MV-4-11 (cell line): ENCODE measurements at regions not wholly inside any gene's neighbourhood (a gene's known extent, or its start where the extent isn't known, plus 50 kb on each side); places are given as distances from the start of the nearest gene placed in this dataset.

ENCODE experiments used
- DNase-seq: peaks from one replicate; lab custom pipeline; 2025; lab: John Stamatoyannopoulos, UW

DNA sequence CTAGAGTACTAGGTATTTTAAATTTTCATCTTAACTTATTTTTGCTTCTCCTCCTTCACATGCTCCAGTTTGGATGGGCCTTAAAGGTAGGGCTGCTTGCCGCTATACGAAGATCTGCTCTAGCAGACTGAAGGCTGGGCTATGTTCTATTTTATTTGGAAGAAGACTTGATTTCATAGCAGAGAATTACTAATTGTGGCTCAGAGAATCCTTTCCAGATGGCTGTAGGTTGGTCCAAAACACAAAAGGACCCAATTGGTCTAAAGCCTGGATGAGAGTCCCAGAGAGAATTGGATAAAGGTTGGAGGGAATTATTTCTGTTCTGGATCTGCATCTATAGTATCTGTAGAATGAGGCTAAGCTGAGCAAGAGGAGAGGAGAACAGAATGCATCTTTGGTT lies 719.4 kb upstream of the PTBP2 start:
- DNase-seq: no peak

DNA sequence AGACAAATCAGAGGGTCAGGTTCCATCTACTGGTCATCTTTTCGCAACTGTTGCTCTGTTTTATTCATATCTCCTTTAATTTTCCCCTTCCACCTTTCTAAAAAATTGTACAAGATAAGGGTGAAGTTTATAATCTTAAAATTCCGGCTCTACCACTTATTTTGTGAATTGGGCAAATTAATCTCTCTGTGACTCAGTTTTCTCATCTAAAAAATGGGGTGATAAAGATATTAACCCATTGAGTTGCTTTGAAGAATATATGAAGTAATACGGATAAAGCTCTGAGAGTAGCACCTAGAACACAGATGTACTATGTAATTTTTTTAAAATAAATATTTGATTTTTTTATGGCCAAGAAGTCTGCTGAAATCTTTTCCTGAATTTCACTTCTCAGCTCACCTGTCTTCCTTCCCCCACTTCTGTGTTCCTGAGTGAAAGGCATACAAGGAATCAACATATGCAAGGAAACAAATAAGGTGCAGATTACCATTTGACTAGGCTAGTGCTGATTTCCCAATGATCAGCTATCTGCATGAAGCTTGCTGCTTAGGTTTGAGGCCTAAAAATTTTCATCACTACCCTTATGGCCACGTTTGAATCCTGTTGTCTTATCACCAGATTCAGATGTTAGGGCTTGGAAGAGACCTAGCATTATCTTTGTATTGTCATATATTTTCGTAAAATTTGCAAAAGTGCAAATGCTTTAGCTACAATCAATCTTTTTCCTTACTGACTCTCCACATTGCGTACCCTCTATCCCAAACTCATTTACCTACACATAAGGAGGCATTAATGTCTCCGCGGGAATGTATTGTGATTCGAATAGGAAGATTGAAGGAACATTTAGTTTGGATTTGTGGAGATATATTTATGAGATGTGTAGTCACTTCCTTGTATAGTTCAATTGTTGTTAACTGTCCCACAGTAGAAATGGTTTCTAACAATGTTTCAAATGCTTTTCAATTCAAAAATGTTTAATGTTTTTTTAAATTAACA lies 718.3 kb upstream of the PTBP2 start:
- DNase-seq: no peak

DNA sequence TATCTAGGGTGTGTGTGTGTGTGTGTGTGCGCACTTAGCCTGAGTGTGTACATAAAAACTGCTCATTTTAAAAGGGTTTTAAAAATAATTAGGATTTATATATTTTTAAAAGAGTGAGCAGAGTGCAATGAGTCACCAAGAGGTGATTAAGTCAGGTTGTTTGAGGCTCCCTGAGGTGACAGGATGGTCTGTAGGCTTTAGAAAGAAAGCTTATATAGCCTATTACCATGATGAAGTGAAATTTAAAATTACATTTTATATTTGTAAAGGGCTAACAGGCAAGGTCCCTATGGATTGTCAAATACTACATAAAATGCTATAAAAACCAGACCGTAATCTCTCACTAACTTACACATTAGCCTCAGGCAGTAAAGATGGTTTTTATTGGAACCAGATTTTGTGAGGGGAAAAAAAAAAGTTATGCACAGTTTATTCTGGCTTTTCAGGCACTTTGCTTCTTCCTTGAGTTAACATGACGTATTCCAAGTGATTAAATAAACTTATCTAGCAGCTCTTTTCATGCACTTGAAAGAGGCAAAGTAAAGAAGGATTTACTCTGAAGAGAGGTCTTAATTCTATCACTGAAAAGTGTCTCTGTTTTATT lies 711.7 kb upstream of the PTBP2 start:
- no peak for DNase-seq

DNA sequence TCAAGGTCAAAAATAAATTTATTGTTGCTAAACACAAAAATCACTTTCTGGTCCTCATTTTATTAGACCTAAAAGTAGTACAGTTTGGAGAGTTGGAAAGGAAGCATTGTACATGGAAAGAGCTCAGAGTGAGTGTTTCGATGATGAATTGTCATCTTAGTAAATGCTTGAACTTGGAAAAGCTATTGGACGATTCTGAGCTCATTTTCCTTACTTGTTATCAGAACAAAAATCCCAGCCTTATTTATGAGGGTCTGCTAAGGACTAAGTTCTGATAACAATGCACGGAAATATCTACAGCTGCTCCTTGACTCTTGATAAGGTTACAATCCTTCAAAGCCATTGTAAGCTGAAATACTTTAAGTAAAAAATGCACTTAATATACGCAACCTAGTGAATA lies 710.0 kb upstream of the PTBP2 start:
- DNase-seq: no peak

DNA sequence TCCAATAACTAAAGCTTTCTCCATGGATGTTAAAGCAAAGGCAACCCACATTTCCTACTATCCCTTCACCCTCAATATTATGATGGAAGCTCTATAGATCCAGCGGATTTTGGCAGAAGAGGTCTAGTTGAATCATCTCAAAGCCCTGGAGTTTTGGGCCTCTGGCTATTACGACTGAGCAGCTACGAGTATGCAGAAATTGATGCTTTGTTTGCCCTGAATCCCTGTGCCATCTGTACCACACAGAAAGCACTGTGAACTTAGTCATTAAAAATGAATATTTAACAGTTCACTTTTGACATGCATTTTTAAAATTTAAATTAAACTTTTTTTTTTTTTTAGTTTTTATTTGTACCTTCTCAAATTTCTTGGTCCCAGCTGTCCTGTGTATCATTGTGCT lies 705.4 kb upstream of the PTBP2 start:
- no peak for DNase-seq

DNA sequence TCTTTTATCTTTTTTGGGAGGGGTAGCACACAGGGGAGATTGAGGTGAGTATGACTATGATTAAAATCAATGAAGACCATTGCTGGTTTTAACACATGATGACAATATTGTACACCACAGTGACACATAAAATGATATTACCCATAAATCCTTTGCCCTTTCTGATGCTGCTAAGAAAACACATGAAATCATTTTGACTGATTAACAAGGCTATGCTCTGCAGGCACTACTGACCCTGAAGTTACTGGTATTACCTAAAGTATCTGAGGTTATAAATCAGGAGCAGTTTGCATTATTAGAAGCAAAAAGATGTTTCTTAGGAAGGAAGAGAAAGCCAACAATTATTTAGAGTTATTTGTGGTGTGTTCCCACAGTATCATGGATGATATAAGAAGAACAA lies 701.2 kb upstream of the PTBP2 start:
- no peak for DNase-seq

DNA sequence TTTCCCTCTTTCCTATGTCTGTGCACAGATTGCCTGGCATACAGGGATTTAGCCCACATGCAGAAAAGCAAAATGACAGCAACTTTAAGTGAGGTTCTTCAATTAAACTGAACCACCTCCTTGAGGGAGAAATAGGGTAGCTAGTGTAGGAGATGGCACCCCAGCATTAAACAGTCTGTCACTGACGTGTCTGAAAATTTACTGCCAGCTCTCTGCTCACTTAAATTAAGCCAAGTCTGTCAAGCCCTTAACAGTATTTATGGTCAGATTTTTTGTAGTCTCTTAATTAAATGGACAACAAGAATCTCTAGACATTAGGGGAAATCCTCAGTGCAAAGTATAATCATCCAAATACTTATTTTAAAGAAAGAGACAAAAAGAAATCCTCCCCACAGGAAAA lies 696.5 kb upstream of the PTBP2 start:
- no peak for DNase-seq

DNA sequence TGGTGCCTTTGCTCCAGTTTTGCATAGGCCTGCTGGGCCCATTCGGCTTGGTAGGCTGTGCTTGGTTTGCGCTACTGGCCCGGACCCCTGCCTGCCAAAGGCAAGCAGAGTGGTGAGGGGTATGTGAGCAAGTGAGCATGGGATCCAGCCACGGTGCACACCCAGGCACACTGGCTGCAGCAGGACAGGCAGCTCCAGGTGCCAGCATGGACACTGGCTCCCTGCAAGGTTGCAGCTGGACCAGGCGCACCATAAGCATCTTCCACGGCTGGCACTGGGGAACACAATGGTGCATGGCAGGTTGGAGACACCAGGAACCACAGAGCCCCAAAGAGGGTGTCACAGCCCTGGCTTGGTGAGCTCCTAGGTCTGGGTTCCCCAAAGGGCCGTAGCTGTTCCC lies 693.5 kb upstream of the PTBP2 start:
- DNase-seq: no peak

DNA sequence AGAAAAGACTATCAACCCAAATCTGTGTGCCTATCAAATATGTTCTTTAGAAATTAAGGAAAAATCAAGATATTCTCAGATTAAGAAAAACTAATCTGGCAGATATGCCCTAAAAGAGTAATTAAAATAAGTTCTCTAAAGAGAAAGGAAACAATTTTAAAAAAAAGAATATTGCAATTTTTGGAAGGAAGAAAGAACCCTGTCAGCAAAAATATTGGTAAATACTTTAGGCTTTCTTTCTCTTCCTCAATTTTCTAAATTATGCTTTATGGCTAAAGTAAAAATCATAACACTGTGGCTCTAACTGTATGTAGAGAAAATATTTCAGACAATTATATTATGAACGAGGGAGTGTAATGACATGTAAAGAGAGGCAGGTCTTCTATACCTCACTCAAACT lies 691.3 kb upstream of the PTBP2 start:
- no peak for DNase-seq

DNA sequence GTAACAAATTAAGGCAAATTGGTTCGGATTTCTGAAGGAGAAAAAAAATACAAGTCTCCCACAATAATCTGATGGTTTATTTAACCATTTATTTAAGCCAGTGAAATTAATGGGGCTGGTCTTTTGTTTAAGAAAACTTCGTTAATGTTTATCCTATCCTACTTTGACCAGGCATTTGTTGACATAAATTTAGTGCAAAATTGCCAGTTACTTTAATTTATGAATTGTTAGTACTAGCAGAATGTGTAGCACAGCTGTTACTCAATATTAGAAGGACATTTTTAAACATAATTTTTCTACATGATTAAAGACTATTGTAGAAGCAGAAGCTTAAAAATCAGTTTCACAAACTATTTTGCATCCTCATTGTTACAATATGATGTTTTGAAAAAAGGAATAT lies 687.6 kb upstream of the PTBP2 start:
- no peak for DNase-seq

DNA sequence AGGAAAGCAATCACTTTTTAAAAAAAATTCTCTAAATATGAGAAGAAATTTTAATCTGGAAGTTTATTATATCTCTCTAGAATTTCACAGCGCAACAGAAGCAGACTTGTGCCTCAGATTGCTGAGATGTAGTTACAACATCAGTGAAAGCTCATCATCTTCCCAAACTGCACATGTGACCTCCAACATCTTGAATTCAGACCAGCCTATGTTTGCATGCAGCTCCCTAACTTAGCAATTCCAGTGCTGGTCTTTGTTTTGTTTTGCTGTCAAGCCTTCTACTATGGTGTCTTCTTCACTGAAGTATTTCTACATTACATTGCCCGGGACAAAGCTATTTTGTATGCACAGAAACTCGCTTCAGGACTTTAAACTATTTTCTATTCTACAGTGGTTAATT lies 684.8 kb upstream of the PTBP2 start:
- DNase-seq: no peak

DNA sequence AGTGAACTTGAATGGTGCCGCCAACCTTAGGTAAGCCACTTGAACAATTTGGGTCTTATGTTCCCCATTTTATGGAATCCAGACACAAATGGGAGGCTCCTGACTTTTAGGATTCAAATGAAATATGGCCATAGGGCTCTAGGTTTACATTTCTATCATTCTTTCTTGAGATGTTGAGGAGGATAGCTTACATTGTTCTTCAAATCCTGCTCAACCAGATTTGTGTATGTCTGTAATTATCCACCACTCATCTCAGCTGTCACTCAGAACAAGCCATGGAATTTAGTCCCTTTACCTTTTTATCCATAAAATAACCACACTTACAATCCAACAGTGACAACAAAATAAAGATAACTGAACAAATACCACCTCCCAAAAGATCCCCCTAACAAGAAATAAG lies 682.9 kb upstream of the PTBP2 start:
- no peak for DNase-seq

DNA sequence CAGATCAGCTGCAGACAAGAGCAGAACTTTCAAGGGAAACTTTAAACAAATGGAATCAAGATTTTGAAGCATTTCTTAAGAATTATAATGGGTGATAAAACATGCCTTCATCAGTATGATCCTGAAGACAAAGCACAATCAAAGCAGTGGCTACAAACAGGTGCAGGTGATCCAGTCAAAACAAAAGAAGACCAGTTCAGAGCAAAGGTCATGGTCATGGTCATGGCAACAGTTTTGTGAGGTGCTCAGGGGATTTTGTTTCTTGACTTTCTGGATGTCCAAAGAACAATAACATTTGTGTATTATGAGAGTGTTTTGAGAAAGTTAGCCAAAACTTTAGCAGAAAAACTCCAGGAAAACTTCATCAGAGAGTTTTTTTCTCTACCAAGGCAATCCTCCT lies 681.7 kb upstream of the PTBP2 start:
- no peak for DNase-seq

DNA sequence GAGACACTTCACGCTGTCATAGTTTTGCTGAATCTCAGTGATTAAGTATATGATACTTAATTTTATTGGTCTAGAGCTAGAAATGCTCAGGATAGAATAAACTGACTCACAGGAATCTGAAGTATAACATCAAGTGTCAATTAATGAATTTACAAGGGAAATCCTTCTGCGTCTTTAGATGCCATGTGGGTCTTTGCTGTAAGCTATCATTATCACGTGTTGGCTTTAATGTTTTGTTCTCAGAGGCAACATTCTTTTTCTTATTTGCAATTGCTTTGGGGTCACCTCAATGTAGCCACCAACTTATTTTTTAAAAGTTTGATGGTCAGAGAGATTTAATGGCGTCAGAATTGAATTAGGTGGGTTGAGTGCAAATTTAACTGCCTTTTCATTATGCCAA lies 680.1 kb upstream of the PTBP2 start:
- DNase-seq: no peak

DNA sequence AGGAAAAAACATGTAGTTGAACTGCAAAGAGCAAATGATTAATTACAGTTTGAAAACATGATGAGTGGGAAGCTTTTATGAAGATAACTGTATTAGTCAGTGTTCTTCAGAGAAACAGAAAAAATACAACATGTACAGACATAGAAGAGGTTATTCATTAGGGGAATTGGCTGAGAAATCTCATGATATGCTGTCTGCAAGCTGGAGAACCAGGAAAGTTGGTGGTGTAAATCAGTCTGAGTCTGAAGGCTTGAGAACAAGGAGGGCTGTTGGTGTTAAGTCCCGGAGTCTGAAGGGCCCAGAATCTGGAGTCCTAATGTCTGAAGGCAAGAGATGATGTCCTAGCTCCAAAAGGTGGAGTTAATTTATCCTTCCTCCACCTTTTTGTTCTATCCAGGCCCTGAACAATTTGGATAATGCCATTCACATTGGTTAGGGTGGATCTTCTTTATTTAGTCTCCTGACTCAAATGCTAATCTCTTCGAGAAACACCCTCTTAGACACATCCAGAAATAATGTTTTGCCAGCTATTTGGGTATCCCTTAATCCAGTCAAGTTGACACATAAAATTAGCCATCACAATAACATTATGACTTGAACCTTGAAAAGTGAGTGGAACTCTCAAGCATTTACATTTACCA lies 672.9 kb upstream of the PTBP2 start:
- DNase-seq: no peak

DNA sequence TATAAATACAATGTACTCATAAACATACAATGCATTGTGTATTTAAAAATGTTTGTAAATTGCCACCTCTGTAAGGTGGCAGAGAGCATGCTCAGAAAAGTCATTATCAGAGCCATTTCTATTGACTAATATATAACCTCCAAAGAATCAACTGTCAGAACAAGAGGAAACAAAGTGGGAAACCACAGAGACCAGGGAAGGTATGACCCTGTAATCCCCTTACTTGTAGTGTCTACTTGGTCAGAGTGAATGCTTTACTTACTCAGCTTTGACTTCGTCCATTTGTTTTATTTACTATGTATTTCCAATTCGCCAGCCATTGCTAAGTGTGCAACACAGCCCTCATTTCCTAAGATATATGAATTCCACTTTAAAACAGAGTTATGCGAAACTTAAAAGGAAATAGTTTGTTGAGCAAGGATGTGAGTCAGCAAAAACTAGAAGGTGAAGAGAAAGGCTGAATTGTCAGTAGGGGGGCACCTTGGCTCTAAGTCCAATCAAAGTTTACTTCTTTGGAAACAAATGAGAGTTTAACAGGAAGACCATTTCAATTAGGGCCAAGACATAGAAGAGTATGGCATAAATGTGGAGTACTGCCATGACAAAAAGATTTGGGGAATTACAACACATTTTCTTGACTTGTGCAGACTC lies 671.7 kb upstream of the PTBP2 start:
- DNase-seq: peak; percentile 3

DNA sequence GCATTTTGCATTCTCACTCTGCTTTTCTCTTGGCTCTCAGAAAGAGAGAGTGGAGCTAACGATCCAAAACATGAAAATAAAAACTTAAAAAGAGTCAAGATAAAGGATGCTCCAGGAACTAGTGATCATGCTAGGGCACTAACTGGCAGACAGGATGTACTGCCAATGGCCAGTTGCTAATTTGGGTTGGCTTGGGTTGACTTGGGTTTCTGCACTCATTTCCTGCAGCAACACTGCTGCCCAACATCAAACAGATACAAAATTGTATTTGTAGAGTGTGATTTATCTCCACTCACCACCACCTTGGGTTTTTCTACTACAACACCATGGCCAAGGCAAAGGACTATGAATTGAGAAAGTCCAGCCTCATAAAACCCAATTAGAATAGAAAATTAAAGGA lies 662.3 kb upstream of the PTBP2 start:
- no peak for DNase-seq

DNA sequence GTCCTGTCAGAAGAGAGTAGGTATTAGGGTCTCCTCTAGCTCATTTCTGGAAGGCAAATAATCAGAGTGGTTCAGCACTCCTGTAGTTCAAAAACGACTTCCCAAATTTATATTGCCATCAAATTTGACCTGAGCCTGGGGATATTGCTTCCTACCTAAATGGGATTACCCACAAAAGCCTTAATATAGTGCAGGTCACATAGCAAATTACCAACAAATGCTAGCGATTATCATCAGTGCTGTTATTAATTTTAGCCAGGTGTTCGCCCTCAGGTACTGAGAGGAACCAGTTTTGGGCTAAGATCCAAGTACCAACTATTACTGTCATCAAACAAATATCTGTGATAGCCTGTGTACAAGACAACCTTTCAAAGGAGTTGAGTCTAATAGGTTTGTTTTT lies 661.8 kb upstream of the PTBP2 start:
- DNase-seq: no peak

DNA sequence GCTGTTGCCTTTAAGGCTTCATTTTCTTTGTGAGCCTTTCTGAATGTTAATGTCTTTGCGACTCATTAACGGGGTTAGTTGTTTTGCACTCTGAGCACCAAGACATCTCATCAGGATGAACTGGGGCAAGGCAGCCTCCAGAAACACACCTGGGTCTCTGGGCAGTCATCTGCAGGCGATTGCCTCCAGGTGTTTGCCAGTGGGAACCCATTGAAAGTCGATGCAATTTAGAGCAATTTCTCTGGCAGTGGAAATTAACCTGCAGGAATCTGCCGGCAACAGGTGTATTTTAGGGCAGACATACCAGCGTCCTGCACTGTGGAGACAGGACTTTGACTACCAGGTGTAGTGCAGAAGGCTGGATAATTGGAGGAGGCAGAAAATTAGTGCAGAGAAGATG lies 661.0 kb upstream of the PTBP2 start:
- no peak for DNase-seq

DNA sequence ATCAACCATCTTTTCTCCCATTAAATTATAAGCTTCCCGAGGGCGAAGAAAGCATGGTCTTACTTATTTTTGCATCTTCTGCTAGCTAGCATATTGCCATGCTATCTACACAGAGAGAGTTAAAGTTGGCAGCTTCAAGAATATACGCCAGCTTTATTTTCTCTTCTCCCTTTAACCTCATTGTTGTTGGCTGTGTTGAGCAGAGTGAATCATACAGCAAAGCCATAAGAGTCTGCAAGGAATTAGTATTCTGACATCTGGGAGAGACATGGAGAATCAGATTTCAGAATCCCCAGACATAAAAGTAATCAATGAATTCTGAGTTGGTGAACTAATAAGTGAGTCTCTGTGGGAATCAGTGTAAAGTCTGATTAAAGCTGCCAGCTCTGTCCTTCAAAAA lies 649.6 kb upstream of the PTBP2 start:
- no peak for DNase-seq

DNA sequence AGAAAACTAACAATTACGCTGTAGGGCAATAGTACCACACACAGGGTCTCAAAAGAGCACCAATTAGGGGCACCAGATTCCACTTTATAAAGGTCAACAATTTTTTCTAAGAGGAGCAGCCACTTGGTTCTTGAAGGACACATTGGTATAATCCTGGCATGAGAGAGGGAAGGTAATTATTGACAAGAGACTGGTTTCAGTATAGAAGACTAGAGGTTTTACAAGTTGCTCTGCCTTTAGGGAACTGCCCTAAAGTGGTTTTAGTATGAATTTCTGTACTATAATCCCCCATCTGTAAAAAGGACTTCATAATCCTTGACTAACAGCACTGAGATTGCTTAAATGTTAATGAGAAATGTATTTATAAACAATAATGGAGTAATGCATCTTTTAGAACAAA lies 648.5 kb upstream of the PTBP2 start:
- no peak for DNase-seq

DNA sequence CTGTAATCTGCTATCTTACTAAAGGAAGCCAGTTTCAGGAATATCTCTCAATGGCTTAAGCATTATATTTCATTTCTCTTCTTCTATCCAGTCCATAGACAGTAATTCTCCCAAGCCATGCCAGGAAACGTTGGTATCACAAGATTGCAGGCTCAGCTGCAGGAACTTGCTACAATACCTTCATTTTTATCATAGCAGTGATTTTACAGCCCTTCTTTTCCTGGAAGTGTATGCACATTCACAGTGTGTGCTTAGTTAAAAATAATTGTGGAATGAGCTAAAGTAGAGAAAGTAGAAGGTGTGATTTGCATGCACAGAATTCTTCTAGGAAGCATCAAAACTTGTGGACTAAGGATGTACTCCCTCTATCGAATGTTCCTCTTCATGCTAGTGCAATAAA lies 647.2 kb upstream of the PTBP2 start:
- no peak for DNase-seq
